Bronchial epithelial cell (primary cell): ENCODE measurements at regions not wholly inside any gene's neighbourhood (a gene's known extent, or its start where the extent isn't known, plus 50 kb on each side); places are given as distances from the start of the nearest gene placed in this dataset.
A peak's percentile ranks its signal among the peaks of the same experiment; 100 is the strongest.

Source experiments
- DNase-seq: peaks from one replicate; pipeline ENCODE4 v3.0.0-alpha.2; 2010; ENCODE audit warnings: low read depth
- FAIRE-seq: peaks from 2 replicates; lab custom pipeline; 2011; peaks lifted over from hg19 to GRCh38; lab: Jason Lieb, UNC
- H3K27me3 ChIP-seq: 2 replicates; pipeline ENCODE4 v1.5.1; 2011; ENCODE audit warnings: low read length; ENCODE audit not compliant: control insufficient read depth, insufficient read depth
- H3K36me3 ChIP-seq: 2 replicates; pipeline ENCODE4 v1.5.1; 2011; ENCODE audit warnings: low read length; ENCODE audit not compliant: control insufficient read depth, insufficient read depth
- H3K4me3 ChIP-seq: 2 replicates; pipeline ENCODE4 v1.5.1; 2011; ENCODE audit warnings: mild to moderate bottlenecking, low read depth, low read length, control low read depth
- TF ChIP-seq, protein P1 (sequence below): IDR thresholded peaks from 2 replicates; pipeline ENCODE4 v1.5.1; 2011; ENCODE audit warnings: mild to moderate bottlenecking, moderate library complexity, low read length, control low read depth, inconsistent platforms; ENCODE audit not compliant: insufficient read depth, severe bottlenecking

GRCh38 chr2:153770359-153770991 is 101.2 kb upstream of the GALNT13 start:
- FAIRE-seq, result peak; percentile 23
- no peaks in the 10 kb centered on the region for H3K36me3 ChIP-seq
- no peaks in the 10 kb centered on the region for H3K27me3 ChIP-seq
- H3K4me3 ChIP-seq, result no peak overlapping the region
- no peak for DNase-seq
- TF ChIP-seq, protein P1, sequence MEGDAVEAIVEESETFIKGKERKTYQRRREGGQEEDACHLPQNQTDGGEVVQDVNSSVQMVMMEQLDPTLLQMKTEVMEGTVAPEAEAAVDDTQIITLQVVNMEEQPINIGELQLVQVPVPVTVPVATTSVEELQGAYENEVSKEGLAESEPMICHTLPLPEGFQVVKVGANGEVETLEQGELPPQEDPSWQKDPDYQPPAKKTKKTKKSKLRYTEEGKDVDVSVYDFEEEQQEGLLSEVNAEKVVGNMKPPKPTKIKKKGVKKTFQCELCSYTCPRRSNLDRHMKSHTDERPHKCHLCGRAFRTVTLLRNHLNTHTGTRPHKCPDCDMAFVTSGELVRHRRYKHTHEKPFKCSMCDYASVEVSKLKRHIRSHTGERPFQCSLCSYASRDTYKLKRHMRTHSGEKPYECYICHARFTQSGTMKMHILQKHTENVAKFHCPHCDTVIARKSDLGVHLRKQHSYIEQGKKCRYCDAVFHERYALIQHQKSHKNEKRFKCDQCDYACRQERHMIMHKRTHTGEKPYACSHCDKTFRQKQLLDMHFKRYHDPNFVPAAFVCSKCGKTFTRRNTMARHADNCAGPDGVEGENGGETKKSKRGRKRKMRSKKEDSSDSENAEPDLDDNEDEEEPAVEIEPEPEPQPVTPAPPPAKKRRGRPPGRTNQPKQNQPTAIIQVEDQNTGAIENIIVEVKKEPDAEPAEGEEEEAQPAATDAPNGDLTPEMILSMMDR, result no peak

DNA sequence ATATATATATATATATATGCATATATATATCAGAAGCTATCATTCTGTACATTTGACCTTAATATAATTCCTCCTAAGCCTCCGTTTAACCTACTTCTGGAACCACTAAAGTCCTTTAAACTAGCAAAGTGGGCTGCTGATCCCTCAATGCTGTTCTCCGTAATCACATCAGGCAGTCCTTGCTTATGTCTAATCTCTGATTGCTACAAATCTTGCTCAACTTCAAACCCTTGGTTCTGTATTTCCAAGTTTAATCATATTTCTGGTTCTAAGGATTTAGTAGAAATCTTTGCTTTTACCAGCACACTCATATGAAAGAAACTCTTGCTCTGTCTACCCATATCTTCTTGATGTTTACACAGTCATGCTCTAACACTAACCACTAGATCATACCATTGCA is 91.5 kb upstream of the GALNT13 start:
- FAIRE-seq, result no peak
- TF ChIP-seq, protein P1, result no peak
- Histone ChIP-seq H3K27me3 (no peaks in the 10 kb centered on the region), H3K4me3 (no peak overlapping the region), H3K36me3 (no peaks in the 10 kb centered on the region)
- DNase-seq, result no peak

- Histone ChIP-seq H3K4me3 (no peak overlapping the region), H3K36me3 (no peaks in the 10 kb centered on the region), H3K27me3 (no peaks in the 10 kb centered on the region)
- no peak for DNase-seq
- TF ChIP-seq, protein P1, result no peak
- FAIRE-seq, result no peak
Observed at GRCh38 chr2:153786016-153786415, 85.7 kb upstream of the GALNT13 start.

GRCh38 chr2:153787612-153788011 is 84.1 kb upstream of the GALNT13 start:
- Histone ChIP-seq H3K36me3 (no peaks in the 10 kb centered on the region), H3K4me3 (no peak overlapping the region), H3K27me3 (no peaks in the 10 kb centered on the region)
- DNase-seq (no peak), FAIRE-seq (no peak)
- TF ChIP-seq, protein P1, result no peak

DNA sequence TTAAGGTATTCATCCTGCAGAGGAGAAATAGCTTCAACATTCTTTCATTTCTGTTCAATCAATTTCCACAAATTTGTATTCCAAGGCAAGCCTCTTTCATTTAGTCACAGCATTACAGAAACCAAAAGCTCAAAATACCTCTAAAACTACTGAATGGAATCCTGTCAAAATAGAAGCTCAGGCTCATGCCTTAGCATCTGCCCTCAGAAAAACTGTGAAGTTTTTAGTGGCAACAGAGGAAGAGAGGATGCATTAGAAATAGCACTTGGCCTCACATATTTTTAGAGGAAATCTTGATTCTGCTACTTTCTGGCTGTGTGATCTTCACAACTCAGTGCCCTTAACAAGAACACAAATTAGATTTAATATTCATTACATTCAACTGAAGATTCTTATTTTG is 69.1 kb upstream of the GALNT13 start:
- H3K36me3 ChIP-seq, result no peaks in the 10 kb centered on the region
- FAIRE-seq (no peak), DNase-seq (no peak)
- no peaks in the 10 kb centered on the region for H3K27me3 ChIP-seq
- TF ChIP-seq, protein P1, result no peak
- no peak overlapping the region for H3K4me3 ChIP-seq

- H3K36me3 ChIP-seq, result no peaks in the 10 kb centered on the region
- no peak for DNase-seq
- TF ChIP-seq, protein P1, result no peak
- H3K27me3 ChIP-seq, result no peaks in the 10 kb centered on the region
- FAIRE-seq, result no peak
- no peak overlapping the region for H3K4me3 ChIP-seq
Observed at GRCh38 chr2:153808679-153809078, 63.0 kb upstream of the GALNT13 start.
